BE2C (cell line): ENCODE measurements at regions not wholly inside any gene's neighbourhood (a gene's known extent, or its start where the extent isn't known, plus 50 kb on each side); places are given as distances from the start of the nearest gene placed in this dataset.
A peak's percentile ranks its signal among the peaks of the same experiment; 100 is the strongest.

Source experiments
- DNase-seq: peaks from one replicate; pipeline ENCODE4 v3.0.0-alpha.2; 2020
- H3K27me3 ChIP-seq: fragments of 250-450 bp; sonication (Bioruptor Pico); 2 replicates; pipeline ENCODE4 v1.5.1; 2020; ENCODE audit warnings: mild to moderate bottlenecking
- H3K36me3 ChIP-seq: fragments of 250-450 bp; sonication (Bioruptor Pico); 2 replicates; pipeline ENCODE4 v1.5.1; 2020; ENCODE audit warnings: mild to moderate bottlenecking
- H3K4me1 ChIP-seq: fragments of 250-450 bp; sonication (Bioruptor Pico); 2 replicates; pipeline ENCODE4 v1.5.1; 2020
- H3K4me3 ChIP-seq: 2 replicates; pipeline ENCODE4 v1.5.1; 2011; ENCODE audit warnings: low read depth, low read length
- H3K9me3 ChIP-seq: fragments of 250-450 bp; sonication (Bioruptor Pico); 2 replicates; pipeline ENCODE4 v1.5.1; 2020
- CTCF ChIP-seq: IDR thresholded peaks from 2 replicates; pipeline ENCODE4 v1.5.1; 2012; ENCODE audit warnings: mild to moderate bottlenecking, low read depth, low read length

GRCh38 chr6:134744301-134744700, 205.6 kb downstream of the ALDH8A1 start:
- Histone ChIP-seq H3K9me3 (no peaks in the 10 kb centered on the region), H3K4me3 (no peak overlapping the region), H3K36me3 (no peaks in the 10 kb centered on the region), H3K4me1 (peaks cover 21% of the 10 kb centered on the region), H3K27me3 (no peaks in the 10 kb centered on the region)
- DNase-seq, result no peak
- TF ChIP-seq CTCF, result no peak

DNA sequence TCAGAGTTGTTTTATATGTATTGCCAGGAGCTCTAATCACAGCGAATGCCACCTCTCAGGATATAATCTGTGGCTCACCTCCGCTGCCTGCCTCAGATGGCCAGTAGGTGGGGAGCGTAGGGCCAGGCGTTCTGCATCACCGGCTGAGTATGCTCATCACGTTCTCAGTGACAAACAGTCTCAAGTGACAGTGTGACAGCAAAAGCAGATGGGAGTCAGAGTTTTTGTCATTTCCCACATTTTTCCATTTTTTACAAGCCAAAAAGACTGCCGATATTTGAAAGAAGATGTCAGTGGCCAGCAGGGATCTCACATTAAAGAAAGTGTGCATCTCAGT, 208.7 kb downstream of the ALDH8A1 start:
- peak; percentile 79 for TF ChIP-seq CTCF
- no peaks in the 10 kb centered on the region for H3K36me3 ChIP-seq
- H3K4me3 ChIP-seq, result peak overlapping the region; percentile 33
- peak; percentile 70 for DNase-seq
- peaks cover 29% of the 10 kb centered on the region for H3K4me1 ChIP-seq
- H3K27me3 ChIP-seq, result no peaks in the 10 kb centered on the region
- H3K9me3 ChIP-seq, result no peaks in the 10 kb centered on the region

DNA sequence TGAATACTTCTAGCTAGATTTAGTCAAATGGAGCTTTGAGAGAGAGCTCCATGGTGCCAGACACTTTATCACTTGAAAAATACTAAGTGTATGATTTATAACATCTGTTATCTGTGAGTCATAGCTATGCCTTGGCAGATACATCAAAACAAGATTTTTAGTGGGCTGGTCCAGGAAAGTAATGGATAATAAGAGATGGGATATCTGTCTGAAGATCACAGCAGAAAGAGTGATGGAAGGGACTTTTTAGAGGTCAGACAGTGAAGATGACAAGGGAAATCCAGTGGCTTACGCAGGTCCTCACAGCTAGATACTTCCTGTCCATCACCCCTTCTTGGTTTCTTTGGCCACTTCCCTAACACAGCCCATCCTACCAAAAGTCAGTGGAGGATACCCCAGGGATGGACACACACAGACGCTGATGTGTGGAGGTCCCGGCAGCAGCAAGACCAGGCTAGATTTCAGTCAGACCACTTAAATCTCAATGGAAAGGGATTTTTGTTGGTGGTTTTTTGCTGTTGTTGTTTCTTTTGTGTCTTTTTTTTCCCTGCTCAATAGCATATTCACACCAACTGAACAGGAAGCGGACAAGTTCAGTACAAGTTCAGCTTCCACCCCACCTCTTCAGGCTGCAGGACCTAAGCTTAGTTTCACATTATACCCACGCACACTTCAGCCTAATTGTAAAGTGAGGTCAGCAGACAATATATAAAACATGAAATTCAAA, 209.3 kb downstream of the ALDH8A1 start:
- H3K4me1 ChIP-seq, result peaks cover 29% of the 10 kb centered on the region

GRCh38 chr6:134740027-134740373, 209.9 kb downstream of the ALDH8A1 start:
- H3K9me3 ChIP-seq, result no peaks in the 10 kb centered on the region
- TF ChIP-seq CTCF, result no peak
- no peaks in the 10 kb centered on the region for H3K27me3 ChIP-seq
- H3K36me3 ChIP-seq, result no peaks in the 10 kb centered on the region
- no peak overlapping the region for H3K4me3 ChIP-seq
- DNase-seq, result peak; percentile 15
- H3K4me1 ChIP-seq, result peaks cover 29% of the 10 kb centered on the region

More for the DNA sequence above, 209.3 kb downstream of the ALDH8A1 start:
- TF ChIP-seq CTCF, result no peak
- Histone ChIP-seq H3K27me3 (no peaks in the 10 kb centered on the region), H3K9me3 (no peaks in the 10 kb centered on the region), H3K36me3 (no peaks in the 10 kb centered on the region), H3K4me3 (peak overlapping the region; percentile 33)
- peak; percentile 34 for DNase-seq

DNA sequence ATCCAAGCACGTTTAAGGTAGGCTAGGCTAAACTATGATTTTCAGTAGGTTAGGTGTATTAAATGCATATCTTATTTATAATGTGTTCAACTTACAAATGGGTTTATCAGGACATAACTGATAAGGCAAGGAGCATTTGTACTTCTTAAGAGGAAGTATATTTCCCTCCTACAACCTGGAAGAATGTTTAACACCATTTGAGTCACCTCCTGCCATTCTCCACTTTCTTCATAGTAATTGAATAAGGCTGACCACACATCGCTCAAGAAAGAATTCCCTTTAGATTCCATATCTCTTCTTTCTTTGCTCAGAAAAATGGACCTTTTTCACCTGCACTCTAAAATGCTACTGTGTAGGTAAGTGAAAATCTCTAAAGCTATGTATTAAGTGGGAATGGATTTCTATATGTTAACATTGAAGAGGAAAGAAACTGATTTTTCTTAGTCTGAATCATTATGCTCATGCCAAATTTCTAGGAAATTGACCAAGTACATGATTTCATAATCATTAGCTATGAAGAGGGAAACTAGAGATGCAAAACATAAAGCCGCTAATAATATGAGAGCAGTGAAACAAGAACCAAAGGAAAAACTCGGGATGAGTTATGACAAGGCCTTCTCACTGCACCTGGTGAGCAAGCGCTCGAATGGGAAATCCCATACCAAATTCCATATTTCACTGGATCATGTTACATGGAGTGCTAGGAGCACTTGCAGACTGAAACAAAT, 210.4 kb downstream of the ALDH8A1 start:
- H3K27me3 ChIP-seq, result no peaks in the 10 kb centered on the region
- no peaks in the 10 kb centered on the region for H3K9me3 ChIP-seq
- H3K4me1 ChIP-seq, result peaks cover 29% of the 10 kb centered on the region
- H3K4me3 ChIP-seq, result no peak overlapping the region
- no peak for TF ChIP-seq CTCF
- DNase-seq, result no peak
- H3K36me3 ChIP-seq, result no peaks in the 10 kb centered on the region

DNA sequence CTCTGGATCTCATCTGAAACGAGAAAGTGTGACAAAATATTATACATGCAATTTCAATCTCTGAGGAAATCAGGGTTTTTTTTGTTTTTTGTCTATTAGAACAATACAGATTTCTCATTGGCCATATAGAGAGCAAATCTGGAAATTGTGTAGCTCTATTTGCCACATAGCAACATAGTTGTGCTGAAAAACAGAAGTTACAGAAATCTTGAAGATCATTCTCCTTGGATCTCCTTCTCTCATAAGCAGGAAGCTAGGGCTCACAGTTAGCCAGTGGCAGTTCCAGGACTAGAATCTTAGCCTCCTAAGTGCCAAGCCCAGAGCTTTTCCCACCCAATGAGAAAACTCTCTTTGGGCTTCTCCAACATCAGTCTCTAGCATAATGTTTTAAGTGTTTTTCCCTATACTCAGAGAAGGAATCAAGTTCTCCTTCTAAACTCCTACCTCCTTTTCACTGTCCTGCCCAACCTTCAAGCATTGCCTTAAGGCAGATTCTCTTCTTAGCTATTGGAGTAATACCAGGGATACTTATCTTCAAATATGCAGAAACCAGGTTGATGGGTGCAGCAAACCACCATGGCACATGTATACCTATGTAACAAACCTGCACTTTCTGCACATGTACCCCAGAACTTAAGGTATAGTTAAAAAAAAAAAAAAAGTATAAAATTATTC, 211.6 kb downstream of the ALDH8A1 start:
- Histone ChIP-seq H3K4me1 (peaks cover 29% of the 10 kb centered on the region), H3K9me3 (no peaks in the 10 kb centered on the region), H3K4me3 (no peak overlapping the region), H3K36me3 (no peaks in the 10 kb centered on the region), H3K27me3 (no peaks in the 10 kb centered on the region)
- DNase-seq, result no peak
- TF ChIP-seq CTCF, result no peak
